GM21360 (cell line): ENCODE measurements at regions not wholly inside any gene's neighbourhood (a gene's known extent, or its start where the extent isn't known, plus 50 kb on each side); places are given as distances from the start of the nearest gene placed in this dataset.
"Not testable (repeated sequence)": the region's sequence is repeated elsewhere in the genome, so short reads cannot be mapped to it uniquely, and the experiment has no call there.

Experiments
- ATAC-seq: cut with Tn5 transposase; IDR thresholded peaks from one replicate; pipeline ENCODE4 v1.9.1; 2021; ENCODE audit warnings: mild to moderate bottlenecking, moderate library complexity; ENCODE audit not compliant: unreplicated experiment

DNA sequence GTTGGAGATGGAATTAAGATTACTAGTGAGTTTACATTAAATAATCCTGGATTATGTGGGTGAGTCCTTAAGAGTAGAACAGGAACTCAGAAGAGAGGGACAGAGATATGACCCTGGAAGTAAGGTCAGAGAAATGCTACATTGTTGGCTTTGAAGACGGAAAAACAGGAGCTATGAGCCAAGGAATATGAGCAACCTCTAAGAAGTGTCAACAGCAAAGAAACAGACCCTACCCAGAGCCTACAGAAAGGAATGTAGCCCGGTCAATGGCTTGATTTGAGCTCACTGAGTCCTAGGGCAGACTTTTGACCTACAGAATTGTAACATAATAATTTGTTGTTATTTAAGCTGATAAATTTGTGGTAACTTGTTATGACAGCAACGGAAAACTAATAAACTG, 304.9 kb downstream of the IPMK start:
- ATAC-seq = no peak

DNA sequence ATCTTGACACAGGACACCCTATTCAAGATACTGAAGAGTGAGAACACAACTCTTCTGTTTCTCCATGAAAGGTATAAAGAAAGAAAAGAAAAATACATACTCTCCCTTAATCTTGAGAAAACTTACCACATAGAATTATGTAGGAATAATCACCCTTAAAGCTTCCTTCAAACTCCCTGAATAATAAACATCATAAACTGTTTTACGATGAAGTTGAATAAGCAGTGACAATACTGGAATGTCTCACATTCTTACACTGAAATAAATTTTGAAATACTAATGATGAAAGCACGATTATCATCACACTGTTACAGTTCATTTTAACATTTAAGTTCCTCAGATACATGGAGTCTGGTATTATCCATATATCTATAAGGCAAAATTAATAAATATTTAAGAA, 306.2 kb downstream of the IPMK start:
- no peak for ATAC-seq

DNA sequence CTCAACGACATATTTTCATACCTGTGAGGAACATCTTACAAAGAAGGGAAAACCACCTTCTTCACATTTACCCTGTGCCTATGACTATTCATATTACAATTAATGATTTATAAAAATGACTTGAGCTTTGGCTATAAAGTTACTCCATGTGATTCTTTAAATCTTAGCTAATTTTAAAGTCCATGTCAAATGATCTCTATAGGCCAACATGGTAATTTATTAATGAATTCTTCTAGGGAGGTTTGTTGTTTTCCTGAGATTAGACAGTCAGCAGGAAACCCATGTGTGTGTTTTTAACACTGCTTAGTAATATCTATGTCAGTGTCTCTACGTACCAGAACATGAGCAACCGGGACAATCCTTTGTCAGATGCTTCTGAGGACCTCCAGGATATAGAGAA, 307.3 kb downstream of the IPMK start:
- no peak for ATAC-seq

DNA sequence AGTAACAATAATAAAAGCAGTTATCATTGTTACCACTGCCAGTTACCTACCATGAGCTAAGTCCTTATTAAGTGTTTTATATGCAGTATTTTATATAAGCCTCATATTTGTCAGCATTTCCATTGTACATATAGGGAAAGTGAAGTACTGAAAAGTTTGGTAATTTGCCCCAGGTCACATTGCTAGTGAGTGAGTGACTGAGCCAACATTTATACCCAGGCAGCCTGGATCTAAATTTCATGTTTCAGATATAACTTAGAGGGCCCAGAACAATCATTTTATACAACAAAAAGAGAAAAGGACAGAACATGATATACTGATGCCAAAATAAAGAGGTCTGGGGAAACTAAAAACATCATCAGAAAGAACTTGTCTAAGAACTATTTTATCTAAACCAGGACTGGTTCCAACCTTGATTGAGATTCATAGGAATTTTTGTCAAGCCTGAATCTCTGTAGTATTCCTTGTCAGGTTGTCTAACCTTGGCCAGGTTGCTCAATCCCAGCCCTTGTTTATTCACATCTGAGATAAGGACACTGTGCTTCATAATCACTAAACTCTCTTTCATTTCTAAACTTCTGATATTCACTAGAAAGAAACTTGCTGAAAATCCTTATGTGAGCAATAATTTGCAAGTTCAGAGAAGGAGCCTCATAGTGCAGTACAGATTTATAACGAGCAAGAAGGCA, 308.2 kb downstream of the IPMK start:
- ATAC-seq = no peak

- no peak for ATAC-seq
These were observed 312.6 kb downstream of the IPMK start for GRCh38 chr10:57955076-57955475.

DNA sequence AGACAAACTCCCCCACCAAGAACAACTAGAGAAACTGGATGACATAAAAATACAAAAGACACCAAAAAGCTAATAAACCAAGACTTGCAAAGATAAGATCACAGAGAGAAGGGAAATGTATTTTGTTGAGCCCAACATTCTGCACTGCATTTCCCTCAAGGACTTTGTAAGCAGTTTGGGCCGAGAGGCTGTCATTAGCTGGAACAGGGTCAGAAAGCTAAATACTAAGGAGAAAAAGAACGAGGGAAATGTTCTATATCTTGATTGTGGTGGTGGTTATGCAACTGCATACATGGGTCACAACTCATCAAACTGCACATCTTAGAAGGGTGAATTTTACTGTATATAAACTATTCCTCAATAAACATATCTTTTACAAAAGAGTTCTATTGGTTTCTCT, 315.0 kb downstream of the IPMK start:
- no peak for ATAC-seq

- no peak for ATAC-seq
These were observed 317.2 kb downstream of the IPMK start for GRCh38 chr10:57950442-57950974.

GRCh38 chr10:57948796-57949195, 318.9 kb downstream of the IPMK start:
- ATAC-seq = no peak

DNA sequence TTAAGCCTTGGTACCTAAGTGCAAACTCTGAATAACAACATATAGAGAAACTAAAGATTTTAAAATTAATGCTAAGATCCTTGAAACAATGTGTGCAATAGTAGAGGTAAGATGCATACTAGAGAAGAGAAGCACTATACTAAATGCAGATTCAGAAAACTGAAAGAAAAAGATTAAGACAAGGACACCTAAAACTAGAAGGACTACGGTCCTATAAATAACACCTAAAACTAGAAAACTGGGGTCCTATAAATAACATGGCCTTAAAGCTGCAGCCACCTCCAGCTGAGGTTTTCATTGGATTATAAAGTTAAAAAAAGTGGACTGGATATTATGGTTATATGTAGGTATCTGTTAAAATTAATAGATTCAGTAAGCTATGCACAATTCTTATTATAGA, 320.9 kb downstream of the IPMK start:
- no peak for ATAC-seq

DNA sequence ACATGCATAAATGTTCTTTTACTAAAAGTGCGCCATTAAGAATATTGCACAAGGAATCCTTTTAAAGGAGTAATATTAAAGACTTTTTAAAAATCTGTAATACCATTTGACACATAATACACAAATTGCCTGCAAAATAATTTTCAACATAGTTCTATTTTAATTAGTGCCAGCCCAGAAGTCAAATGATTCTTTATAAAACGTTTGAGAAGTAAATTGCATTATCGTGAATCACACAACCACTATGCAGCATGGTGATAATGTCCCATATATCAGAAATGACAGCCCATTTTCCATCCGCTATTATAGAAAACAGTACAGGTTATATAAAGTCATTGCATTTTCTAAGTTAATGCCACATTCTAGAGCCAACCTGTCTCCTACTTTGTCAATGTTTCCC, 324.0 kb downstream of the IPMK start:
- ATAC-seq = no peak

DNA sequence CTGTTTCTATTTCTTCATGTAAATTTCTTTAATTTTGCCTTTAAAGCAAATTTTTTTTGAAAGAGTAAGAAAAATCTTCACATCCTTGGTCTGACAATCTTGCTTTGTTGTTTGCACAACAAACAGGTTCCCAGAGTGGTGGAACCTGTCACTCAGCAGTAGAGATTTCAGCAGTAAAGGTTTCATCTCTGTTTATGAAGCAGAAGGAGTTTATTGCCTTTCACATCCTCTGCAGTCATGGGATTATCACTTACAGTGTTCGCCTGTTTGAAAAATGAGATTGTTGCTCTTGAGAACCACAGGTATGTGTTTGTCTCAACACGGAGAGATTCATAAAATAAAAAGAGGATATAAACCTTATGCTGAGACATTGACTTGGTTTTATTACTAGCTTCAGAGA, 342.6 kb downstream of the IPMK start:
- no peak for ATAC-seq

DNA sequence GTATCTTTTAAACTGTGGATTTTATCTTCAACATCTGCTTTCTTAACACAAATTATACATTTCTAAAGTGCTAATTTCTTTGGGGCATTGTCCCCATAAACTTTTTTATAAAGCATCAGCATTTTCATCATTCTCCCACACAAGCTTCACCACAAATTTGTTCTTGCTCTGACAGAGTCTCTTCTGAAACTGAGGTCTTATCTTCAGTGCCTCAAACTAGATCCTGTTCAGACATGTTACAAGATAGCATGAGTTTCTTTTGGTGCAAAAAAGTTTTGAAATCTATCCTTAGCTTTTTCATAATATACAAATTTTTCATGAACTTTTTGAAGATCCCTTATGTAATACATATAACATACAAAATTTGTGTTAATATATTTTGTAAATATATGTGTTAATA, 346.6 kb downstream of the IPMK start:
- ATAC-seq = no peak

GRCh38 chr10:57919864-57920263, 347.8 kb downstream of the IPMK start:
- ATAC-seq = no peak

DNA sequence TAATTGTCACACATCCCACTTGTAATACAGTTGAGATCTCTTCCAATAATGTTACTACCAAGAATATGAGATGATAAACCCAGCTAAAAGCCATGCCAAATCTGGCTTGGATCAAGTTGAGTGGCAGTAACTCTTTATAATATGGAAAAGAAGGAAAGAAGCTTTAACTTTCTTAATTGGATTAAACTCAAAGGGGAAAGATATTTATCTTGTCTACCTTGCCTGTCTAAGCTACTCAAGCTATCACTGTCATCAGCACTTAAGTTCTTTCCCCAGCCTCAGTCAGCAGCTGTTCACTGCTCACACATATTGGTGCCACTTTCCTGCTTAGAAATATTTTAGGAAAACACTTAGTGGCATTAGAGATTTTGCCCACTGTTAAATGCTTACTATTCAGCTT, 350.7 kb downstream of the IPMK start:
- ATAC-seq = no peak

DNA sequence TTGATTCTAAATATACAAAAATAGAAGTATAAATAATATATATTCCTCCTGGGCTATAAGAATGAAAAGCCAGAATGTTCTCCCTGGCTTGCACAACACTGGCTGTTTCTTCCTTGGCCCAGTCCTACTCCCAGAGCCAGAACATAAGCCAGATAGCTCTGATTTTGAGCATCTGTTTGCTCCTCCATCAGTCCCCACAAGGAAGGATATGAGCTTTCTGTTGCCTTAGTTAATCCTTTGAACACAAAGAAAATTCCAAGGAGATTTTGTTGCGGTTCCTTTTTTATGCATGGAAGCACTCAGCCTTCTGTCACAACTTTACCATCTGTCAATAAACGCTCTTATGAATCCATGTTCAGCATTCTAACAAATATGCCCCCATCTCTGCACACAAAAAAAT, 361.8 kb downstream of the IPMK start:
- no peak for ATAC-seq

DNA sequence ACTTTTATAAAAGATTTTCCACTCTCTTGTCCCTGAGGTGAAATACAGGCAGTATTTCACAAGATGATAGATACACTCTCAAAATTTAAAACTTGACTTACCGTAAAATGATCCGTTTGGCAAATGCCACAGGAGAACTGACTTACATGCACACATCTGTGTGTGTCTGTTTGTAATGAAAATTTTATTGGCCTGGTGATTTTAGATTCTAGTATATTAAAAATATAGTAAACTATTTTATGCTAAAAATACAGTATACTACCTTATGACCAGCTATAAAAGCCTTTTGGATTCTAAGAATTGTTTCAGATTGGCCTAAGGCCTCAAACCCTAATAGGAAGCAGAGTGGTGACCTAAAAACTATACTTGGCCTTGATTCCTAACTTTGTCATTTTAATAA, 362.7 kb downstream of the IPMK start:
- no peak for ATAC-seq

DNA sequence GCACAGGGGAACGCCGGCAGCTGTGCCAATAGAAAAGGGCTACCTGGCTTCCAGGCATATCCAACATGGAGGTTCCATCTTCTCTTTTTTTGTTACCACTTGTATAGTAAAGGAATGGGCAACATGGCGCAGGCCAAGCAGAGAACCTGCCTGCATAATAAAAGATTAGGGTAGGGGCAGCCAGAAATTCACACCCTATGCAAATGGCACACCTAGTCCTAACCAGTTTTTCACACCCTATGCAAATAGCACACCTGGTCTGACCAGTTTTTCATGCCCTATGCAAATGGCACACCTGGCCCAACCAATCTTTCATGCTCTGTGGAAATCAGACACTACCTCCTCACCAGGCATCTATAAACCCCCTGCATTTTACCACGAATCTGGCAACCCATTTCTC, 369.5 kb downstream of the IPMK start:
- no peak for ATAC-seq

- ATAC-seq = no peak
These were observed 370.1 kb downstream of the IPMK start for GRCh38 chr10:57897611-57898010.

- ATAC-seq = no peak
These were observed 373.3 kb downstream of the IPMK start for GRCh38 chr10:57894361-57894760.

DNA sequence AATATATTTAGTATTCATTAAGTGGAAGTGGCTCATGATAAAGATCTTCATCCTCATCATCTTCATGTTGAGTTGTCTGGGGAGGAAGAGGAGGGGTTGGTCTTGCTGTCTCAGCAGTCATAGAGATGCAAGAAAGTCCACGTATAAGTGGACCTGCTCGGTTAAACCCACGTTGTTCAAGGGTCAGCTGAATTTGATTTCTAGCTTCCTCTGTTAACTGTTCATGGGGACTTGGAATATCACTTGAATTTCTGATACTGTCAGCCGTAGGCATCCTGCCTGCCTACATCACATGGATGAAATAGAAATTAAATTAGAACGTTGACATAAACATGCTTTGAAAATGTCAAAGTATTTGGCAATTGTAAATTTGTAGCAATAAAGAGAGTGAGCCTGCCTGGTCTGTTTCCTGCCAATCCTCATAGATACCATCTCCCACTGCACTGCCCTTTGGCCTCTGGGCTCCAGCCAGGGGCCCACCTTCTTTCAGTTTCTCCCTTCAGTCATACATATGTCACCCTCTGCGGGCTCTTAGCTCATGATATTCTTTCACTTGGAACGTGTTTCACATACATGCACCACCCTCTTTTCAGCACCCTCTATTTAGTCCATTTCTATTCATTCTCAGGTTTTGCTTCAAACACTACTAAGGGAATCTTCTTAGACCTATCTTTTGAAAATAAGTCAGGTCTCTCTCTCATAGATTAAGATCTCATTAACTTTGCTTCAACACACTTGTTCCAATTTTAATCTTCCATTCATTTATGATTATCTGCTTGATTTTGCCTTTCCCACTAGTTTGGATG, 376.3 kb downstream of the IPMK start:
- no peak for ATAC-seq

- ATAC-seq = no peak
These were observed 377.0 kb downstream of the IPMK start for GRCh38 chr10:57890691-57891090.

DNA sequence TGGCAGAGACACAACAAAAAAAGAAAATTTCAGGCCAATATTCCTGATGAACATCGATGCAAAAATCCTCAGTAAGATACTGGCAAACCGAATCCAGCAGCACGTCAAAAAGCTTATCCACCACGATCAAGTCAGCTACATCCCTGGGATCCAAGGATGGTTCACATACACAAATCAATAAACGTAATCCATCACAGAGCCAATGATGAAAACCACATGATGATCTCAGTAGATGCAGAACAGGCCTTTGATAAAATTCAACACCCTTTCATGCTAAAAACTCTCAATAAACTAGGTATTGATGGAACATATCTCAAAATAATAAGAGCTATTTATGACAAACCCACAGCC, 382.1 kb downstream of the IPMK start:
- ATAC-seq = not testable (repeated sequence)
